ENCODE measurements at regions not wholly inside any gene's neighbourhood (a gene's known extent, or its start where the extent isn't known, plus 50 kb on each side); places are given as distances from the start of the nearest gene placed in this dataset.

GRCh38 chr3:104530934-104531333 lies 835.8 kb upstream of the ALCAM start:
- no peak for DNase-seq

GRCh38 chr3:104536715-104537114 lies 830.0 kb upstream of the ALCAM start:
- DNase-seq: no peak

- no peak for DNase-seq
These were observed 829.4 kb upstream of the ALCAM start for GRCh38 chr3:104537323-104537722.

- DNase-seq: no peak
These were observed 820.4 kb upstream of the ALCAM start for GRCh38 chr3:104546301-104546700.

GRCh38 chr3:104547031-104547430 lies 819.7 kb upstream of the ALCAM start:
- no peak for DNase-seq

- no peak for DNase-seq
These were observed 818.3 kb upstream of the ALCAM start for GRCh38 chr3:104548401-104548800.

- DNase-seq: no peak
These were observed 817.5 kb upstream of the ALCAM start for GRCh38 chr3:104549099-104549714.

- DNase-seq: no peak
These were observed 813.6 kb upstream of the ALCAM start for GRCh38 chr3:104553121-104553520.

GRCh38 chr3:104554425-104554824 lies 812.3 kb upstream of the ALCAM start:
- no peak for DNase-seq

GRCh38 chr3:104555728-104556127 lies 811.0 kb upstream of the ALCAM start:
- DNase-seq: no peak

- DNase-seq: no peak
These were observed 810.2 kb upstream of the ALCAM start for GRCh38 chr3:104556372-104557078.

- DNase-seq: no peak
These were observed 805.4 kb upstream of the ALCAM start for GRCh38 chr3:104561324-104561723.

- peak; percentile 54 for DNase-seq
These were observed 802.6 kb upstream of the ALCAM start for GRCh38 chr3:104564045-104564643.

GRCh38 chr3:104566054-104566453 lies 800.7 kb upstream of the ALCAM start:
- DNase-seq: no peak

- DNase-seq: no peak
These were observed 791.1 kb upstream of the ALCAM start for GRCh38 chr3:104575634-104576033.

- DNase-seq: no peak
These were observed 788.2 kb upstream of the ALCAM start for GRCh38 chr3:104578558-104578957.

- DNase-seq: no peak
These were observed 784.6 kb upstream of the ALCAM start for GRCh38 chr3:104582092-104582491.

- no peak for DNase-seq
These were observed 782.0 kb upstream of the ALCAM start for GRCh38 chr3:104584682-104585081.

- no peak for DNase-seq
These were observed 780.4 kb upstream of the ALCAM start for GRCh38 chr3:104586344-104586743.

- DNase-seq: no peak
These were observed 778.3 kb upstream of the ALCAM start for GRCh38 chr3:104588442-104588841.

GRCh38 chr3:104591776-104592175 lies 774.9 kb upstream of the ALCAM start:
- DNase-seq: no peak

- no peak for DNase-seq
These were observed 772.2 kb upstream of the ALCAM start for GRCh38 chr3:104594491-104594890.

- no peak for DNase-seq
These were observed 770.7 kb upstream of the ALCAM start for GRCh38 chr3:104596054-104596453.

GRCh38 chr3:104596551-104596950 lies 770.2 kb upstream of the ALCAM start:
- no peak for DNase-seq

Measured in stimulated activated CD4-positive, alpha-beta T cell treated with anti-CD3 and anti-CD28 coated beads, Interleukin-1b, Interleukin-23, amount 100 ng/mL, for 48 hours (primary cell).